Caco-2 (cell line): ENCODE measurements at regions not wholly inside any gene's neighbourhood (a gene's known extent, or its start where the extent isn't known, plus 50 kb on each side); places are given as distances from the start of the nearest gene placed in this dataset.

Experiments used
- BruUV-seq: library from RNA; stranded (reverse); fragments of 400-500 nt; replicated peaks from 2 replicates; lab custom pipeline; 2021; lab: Mats Ljungman, UMichigan
- CTCF ChIA-PET: fragments of 300-600 bp; sonication (Branson Sonifier 250); formaldehyde crosslinking; loops from one replicate; lab custom pipeline; 2022; ENCODE audit warnings: antibody characterized with exemption; lab: Charles Lee
- POLR2A ChIA-PET: fragments of 300-600 bp; sonication (Branson Sonifier 250); formaldehyde crosslinking; loops from one replicate; lab custom pipeline; 2022; ENCODE audit warnings: antibody characterized with exemption; lab: Charles Lee
- DNase-seq, 2 experiments: peaks; one replicate each; pipeline versions ENCODE4 v3.0.0 to v3.0.0-alpha.2; 2020 to 2022
- H3K27me3 ChIP-seq: replicated peaks from 2 replicates; pipeline ENCODE4 v1.6.0; 2011; ENCODE audit warnings: low read length; ENCODE audit not compliant: control insufficient read depth, insufficient read depth
- H3K36me3 ChIP-seq: 2 replicates; pipeline ENCODE4 v1.5.1; 2011; ENCODE audit warnings: low read length; ENCODE audit not compliant: control insufficient read depth, insufficient read depth
- H3K4me1 ChIP-seq: fragments of 250-450 bp; sonication (Bioruptor Pico); 2 replicates; pipeline ENCODE4 v1.5.1; 2020; ENCODE audit warnings: mild to moderate bottlenecking
- H3K4me3 ChIP-seq: 2 replicates; pipeline ENCODE4 v1.5.1; 2011; ENCODE audit warnings: low read depth, mild to moderate bottlenecking, control low read depth, low read length
- H3K9me3 ChIP-seq: fragments of 250-450 bp; sonication (Bioruptor Pico); 2 replicates; pipeline ENCODE4 v1.5.1; 2020; ENCODE audit warnings: mild to moderate bottlenecking, moderate library complexity
- H3K27ac Mint-ChIP-seq: one replicate; pipeline ENCODE4 v1.8.0; 2022; ENCODE audit warnings: mixed read lengths; ENCODE audit not compliant: unreplicated experiment
- H3K27me3 Mint-ChIP-seq: one replicate; pipeline ENCODE4 v1.8.0; 2022; ENCODE audit warnings: mixed read lengths; ENCODE audit not compliant: insufficient read depth, unreplicated experiment
- H3K36me3 Mint-ChIP-seq: one replicate; pipeline ENCODE4 v1.8.0; 2022; ENCODE audit warnings: mild to moderate bottlenecking, mixed read lengths; ENCODE audit not compliant: insufficient read depth, unreplicated experiment
- H3K4me1 Mint-ChIP-seq: one replicate; pipeline ENCODE4 v1.8.0; 2022; ENCODE audit warnings: low read depth, mixed read lengths; ENCODE audit not compliant: unreplicated experiment
- H3K4me3 Mint-ChIP-seq: one replicate; pipeline ENCODE4 v1.8.0; 2022; ENCODE audit warnings: mild to moderate bottlenecking, moderate library complexity, mixed read lengths; ENCODE audit not compliant: unreplicated experiment
- H3K9me3 Mint-ChIP-seq: one replicate; pipeline ENCODE4 v1.8.0; 2022; ENCODE audit warnings: mixed read lengths; ENCODE audit not compliant: unreplicated experiment
- intact Hi-C: fragments of 100-400 bp; cut with micrococcal nuclease; formaldehyde crosslinking; loops from one replicate; pipeline ENCODE4 v1.10.0; 2022; ENCODE audit not compliant: unreplicated experiment
- TF ChIP-seq, protein P1 (sequence below), 2 experiments: fragments of 200-600 bp in 1 of 2; IDR thresholded peaks; 1 replicate in 1 of 2; 2 replicates in 1 of 2; pipeline versions ENCODE4 v1.5.1 to v1.8.0; 2011 to 2022; ENCODE audit warnings: antibody characterized with exemption in 1 of 2, control low read depth in 1 of 2, inconsistent platforms in 1 of 2, low read depth in 1 of 2, low read length in 1 of 2, mild to moderate bottlenecking in 1 of 2, moderate library complexity in 1 of 2; ENCODE audit not compliant: insufficient read depth in 1 of 2, severe bottlenecking in 1 of 2, unreplicated experiment in 1 of 2

DNA sequence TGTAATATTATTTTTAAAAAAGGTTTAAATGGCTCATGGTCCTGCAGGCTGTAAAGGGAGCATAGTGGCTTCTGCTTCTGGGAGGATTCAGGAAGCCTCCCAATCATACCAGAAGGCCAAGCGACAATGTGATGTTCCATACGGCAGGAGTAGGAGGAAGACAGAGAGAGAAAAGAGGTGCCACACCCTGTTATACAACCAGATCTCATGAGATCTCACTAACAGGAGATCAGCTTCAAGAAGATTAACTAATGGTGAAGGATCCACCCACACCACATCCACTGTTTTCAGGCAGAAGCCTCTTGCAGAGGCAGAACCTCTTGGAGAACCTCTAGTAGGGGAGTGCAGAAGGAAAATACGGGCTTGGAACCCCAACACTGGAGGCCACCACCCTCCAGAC is 103.9 kb upstream of the TEKT4 start:
- Histone ChIP-seq H3K36me3 (no peaks in the 10 kb centered on the region), H3K27me3 (no peaks in the 10 kb centered on the region), H3K4me1 (no peaks in the 10 kb centered on the region), H3K9me3 (no peaks in the 10 kb centered on the region), H3K4me3 (no peak overlapping the region)
- no peaks in the 10 kb centered on the region for H3K9me3 Mint-ChIP-seq
- no peaks in the 10 kb centered on the region for H3K36me3 Mint-ChIP-seq
- CTCF ChIA-PET: no interaction called here
- no peak for DNase-seq
- intact Hi-C loops: no loop called here
- no peak overlapping the region for H3K4me3 Mint-ChIP-seq
- peaks cover 13% of the 10 kb centered on the region for H3K27me3 Mint-ChIP-seq
- POLR2A ChIA-PET: no interaction called here
- no TSS peak for BruUV-seq
- H3K27ac Mint-ChIP-seq: no peak overlapping the region
- TF ChIP-seq, protein P1, sequence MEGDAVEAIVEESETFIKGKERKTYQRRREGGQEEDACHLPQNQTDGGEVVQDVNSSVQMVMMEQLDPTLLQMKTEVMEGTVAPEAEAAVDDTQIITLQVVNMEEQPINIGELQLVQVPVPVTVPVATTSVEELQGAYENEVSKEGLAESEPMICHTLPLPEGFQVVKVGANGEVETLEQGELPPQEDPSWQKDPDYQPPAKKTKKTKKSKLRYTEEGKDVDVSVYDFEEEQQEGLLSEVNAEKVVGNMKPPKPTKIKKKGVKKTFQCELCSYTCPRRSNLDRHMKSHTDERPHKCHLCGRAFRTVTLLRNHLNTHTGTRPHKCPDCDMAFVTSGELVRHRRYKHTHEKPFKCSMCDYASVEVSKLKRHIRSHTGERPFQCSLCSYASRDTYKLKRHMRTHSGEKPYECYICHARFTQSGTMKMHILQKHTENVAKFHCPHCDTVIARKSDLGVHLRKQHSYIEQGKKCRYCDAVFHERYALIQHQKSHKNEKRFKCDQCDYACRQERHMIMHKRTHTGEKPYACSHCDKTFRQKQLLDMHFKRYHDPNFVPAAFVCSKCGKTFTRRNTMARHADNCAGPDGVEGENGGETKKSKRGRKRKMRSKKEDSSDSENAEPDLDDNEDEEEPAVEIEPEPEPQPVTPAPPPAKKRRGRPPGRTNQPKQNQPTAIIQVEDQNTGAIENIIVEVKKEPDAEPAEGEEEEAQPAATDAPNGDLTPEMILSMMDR (IDR thresholded peaks at IDR 0.05; ENCODE audit: insufficient read depth in 1 of 2, low read depth in 1 of 2, low read length in 1 of 2, severe bottlenecking in 1 of 2, unreplicated experiment in 1 of 2): no peak
- no peaks in the 10 kb centered on the region for H3K4me1 Mint-ChIP-seq

DNA sequence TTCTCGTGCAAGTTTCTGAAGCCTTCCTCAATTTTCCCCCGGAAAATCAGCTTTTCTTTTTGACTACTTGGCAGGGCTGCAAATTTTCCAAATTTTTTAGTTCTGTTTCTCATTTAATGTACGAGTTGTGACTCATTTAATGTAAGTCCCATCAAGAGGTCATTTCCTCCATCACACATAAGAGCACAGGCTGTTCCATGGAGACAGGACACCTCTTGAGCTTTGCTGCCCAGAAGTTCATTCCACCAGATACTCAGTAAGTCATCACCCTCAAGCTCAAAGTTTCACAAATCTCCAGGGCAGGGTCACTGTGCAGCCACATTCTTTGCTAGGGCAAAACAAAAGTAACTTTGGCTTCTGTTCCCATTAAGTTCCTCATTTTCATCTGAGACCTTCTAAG is 101.5 kb upstream of the TEKT4 start:
- no TSS peak for BruUV-seq
- ChIA-PET POLR2A (no interaction called here), CTCF (no interaction called here)
- peaks cover 6% of the 10 kb centered on the region for H3K9me3 Mint-ChIP-seq
- H3K27ac Mint-ChIP-seq: no peak overlapping the region
- H3K4me1 ChIP-seq: no peaks in the 10 kb centered on the region
- no peaks in the 10 kb centered on the region for H3K36me3 Mint-ChIP-seq
- H3K27me3 ChIP-seq: no peaks in the 10 kb centered on the region
- H3K27me3 Mint-ChIP-seq: peaks cover 21% of the 10 kb centered on the region
- intact Hi-C loops: no loop called here
- no peak overlapping the region for H3K4me3 ChIP-seq
- H3K4me3 Mint-ChIP-seq: no peak overlapping the region
- H3K36me3 ChIP-seq: no peaks in the 10 kb centered on the region
- no peaks in the 10 kb centered on the region for H3K9me3 ChIP-seq
- TF ChIP-seq, protein P1 (IDR thresholded peaks at IDR 0.05; ENCODE audit: insufficient read depth in 1 of 2, low read depth in 1 of 2, low read length in 1 of 2, severe bottlenecking in 1 of 2, unreplicated experiment in 1 of 2): no peak
- no peak for DNase-seq
- H3K4me1 Mint-ChIP-seq: no peaks in the 10 kb centered on the region

DNA sequence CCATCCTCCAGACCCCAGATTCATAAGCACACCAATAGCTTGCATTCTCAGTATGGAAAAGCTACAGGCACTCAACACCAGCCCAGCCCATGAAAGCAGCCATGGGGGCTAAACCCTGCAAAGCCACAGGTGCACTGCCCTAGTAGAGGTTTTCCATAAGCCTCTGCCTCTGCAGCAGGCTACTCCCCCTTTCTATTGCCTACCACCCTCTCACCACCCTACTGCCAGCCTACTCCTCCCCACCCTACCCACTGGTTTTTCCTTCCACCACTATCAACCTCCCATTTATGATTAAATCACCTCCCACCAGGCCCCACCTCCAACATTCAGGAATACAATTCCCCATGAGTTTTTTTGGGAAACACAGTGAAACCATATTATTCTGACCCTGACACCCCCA is 96.4 kb upstream of the TEKT4 start:
- no peaks in the 10 kb centered on the region for H3K4me1 Mint-ChIP-seq
- no TSS peak for BruUV-seq
- intact Hi-C loops: no loop called here
- POLR2A ChIA-PET: no interaction called here
- no peaks in the 10 kb centered on the region for H3K4me1 ChIP-seq
- no peak overlapping the region for H3K27ac Mint-ChIP-seq
- no peaks in the 10 kb centered on the region for H3K9me3 ChIP-seq
- H3K27me3 Mint-ChIP-seq: peaks cover 23% of the 10 kb centered on the region
- peaks cover 6% of the 10 kb centered on the region for H3K9me3 Mint-ChIP-seq
- CTCF ChIA-PET: no interaction called here
- TF ChIP-seq, protein P1 (IDR thresholded peaks at IDR 0.05; ENCODE audit: insufficient read depth in 1 of 2, low read depth in 1 of 2, low read length in 1 of 2, severe bottlenecking in 1 of 2, unreplicated experiment in 1 of 2): no peak
- H3K4me3 ChIP-seq: no peak overlapping the region
- DNase-seq: no peak
- peaks cover 2% of the 10 kb centered on the region; the same call in 1 of the 2 replicates for H3K27me3 ChIP-seq
- no peak overlapping the region for H3K4me3 Mint-ChIP-seq
- H3K36me3 Mint-ChIP-seq: no peaks in the 10 kb centered on the region
- no peaks in the 10 kb centered on the region for H3K36me3 ChIP-seq
